Epithelial cell of proximal tubule (primary cell): ENCODE measurements at regions not wholly inside any gene's neighbourhood (a gene's known extent, or its start where the extent isn't known, plus 50 kb on each side); places are given as distances from the start of the nearest gene placed in this dataset.
A peak's percentile ranks its signal among the peaks of the same experiment; 100 is the strongest.

Experiments
- DNase-seq: peaks from one replicate; pipeline ENCODE4 v3.0.0-alpha.2; 2011; ENCODE audit warnings: low read depth
- H3K4me3 ChIP-seq: 2 replicates; pipeline ENCODE4 v1.5.1; 2011; ENCODE audit warnings: low read depth, mild to moderate bottlenecking, low read length
- TF ChIP-seq, protein P1 (sequence below): conservative IDR thresholded peaks from 2 replicates; pipeline ENCODE4 v1.5.1; 2012; ENCODE audit warnings: low read depth, mild to moderate bottlenecking, low read length

DNA sequence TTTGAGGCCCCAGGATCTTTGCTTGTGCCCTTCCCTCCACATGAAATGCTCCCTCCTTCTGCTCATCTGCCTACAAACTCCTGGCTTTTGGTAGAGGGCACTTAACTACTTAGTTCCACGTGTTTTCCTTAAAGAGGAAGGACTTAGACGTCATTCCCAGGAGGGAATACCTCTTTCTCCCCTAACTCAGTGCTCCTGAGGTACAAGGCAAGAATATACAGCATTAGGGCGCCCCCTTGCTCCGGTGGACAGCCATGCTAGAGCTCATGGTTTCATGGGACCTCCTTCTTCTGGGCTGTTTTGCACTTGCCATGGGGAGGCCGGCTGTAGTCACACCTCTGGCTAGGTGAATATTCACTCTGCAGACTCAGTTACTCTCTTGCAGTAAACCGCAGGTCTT lies 93.8 kb upstream of the LY86 start:
- TF ChIP-seq, protein P1, sequence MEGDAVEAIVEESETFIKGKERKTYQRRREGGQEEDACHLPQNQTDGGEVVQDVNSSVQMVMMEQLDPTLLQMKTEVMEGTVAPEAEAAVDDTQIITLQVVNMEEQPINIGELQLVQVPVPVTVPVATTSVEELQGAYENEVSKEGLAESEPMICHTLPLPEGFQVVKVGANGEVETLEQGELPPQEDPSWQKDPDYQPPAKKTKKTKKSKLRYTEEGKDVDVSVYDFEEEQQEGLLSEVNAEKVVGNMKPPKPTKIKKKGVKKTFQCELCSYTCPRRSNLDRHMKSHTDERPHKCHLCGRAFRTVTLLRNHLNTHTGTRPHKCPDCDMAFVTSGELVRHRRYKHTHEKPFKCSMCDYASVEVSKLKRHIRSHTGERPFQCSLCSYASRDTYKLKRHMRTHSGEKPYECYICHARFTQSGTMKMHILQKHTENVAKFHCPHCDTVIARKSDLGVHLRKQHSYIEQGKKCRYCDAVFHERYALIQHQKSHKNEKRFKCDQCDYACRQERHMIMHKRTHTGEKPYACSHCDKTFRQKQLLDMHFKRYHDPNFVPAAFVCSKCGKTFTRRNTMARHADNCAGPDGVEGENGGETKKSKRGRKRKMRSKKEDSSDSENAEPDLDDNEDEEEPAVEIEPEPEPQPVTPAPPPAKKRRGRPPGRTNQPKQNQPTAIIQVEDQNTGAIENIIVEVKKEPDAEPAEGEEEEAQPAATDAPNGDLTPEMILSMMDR: peak; percentile 76
- DNase-seq: no peak
- H3K4me3 ChIP-seq: no peak overlapping the region

DNA sequence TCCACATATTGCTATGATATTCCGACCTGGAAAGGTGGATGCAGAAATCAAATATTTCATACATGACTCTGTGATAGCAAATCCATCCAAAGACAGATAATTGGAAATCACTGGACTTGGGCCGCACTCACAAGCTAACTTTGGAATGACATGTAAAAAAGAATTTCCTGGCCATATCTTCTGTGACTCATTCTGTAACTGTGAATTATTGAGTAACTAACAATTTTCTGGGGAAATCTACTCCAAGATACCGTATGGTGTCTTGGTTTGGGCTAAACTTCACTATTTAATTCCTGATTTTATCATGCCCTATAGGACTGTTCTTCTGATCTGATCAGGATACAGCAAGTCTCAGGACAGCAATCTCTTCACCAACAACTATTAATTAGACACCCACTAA lies 92.7 kb upstream of the LY86 start:
- DNase-seq: no peak
- H3K4me3 ChIP-seq: no peak overlapping the region
- TF ChIP-seq, protein P1: no peak

DNA sequence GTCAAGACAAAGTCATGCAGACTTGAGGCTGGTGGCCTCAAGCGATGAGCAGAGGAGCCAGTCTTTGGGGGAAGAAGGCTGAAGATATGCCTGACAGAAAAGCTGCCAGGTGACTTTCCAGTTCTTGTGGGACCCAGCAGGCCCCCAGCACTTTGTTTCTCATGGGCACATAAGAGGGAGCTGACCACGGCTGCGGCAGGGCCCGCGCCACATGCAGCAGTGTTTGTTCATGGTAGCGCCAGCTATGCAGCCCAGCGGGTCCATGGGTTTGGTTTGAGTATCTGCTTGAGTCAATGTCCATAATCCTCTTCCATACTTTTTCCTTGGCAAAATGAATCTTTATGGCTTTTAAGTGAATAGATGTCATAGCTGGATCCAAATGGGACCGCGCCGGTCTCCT lies 91.0 kb upstream of the LY86 start:
- TF ChIP-seq, protein P1: no peak
- no peak for DNase-seq
- no peak overlapping the region for H3K4me3 ChIP-seq

DNA sequence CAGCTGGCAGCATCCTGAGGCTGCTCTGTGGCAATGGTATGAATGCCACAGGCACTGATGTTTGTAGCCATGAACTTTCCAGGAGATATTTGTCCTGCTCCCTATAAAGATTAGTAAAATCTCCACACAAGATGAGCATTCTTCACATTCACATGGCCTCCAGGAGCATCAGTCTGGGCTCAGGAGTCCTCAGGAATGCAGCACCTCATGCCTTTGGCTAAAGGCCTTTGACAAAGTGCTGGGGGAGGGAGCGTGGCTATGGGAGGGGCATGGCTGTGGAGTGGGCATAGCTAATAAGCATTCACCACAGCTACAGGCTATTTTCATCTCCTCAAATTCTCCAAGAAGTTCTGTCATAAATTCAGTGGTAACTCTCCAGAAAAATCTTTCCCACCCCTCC lies 90.5 kb upstream of the LY86 start:
- TF ChIP-seq, protein P1: no peak
- no peak for DNase-seq
- H3K4me3 ChIP-seq: no peak overlapping the region

DNA sequence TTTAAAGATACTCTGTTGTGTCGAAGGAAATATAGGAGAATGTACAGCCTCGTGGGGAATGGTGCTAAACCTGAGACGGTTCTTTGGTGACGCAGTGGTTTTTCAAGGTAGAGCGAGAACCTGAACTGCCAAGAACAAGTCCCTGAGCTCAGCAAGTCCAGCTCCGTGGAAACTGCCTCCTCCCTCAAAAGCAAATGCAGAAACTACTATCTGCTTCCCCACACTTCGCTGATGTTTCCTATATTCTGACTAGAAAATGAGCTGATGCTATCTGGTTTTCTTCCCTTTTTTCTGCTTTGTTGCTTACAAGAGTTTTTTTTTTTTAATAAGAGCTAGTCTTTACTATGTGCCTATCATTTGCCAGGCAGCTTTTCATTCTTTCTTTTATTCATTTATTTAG lies 85.3 kb upstream of the LY86 start:
- H3K4me3 ChIP-seq: no peak overlapping the region
- TF ChIP-seq, protein P1: no peak
- DNase-seq: no peak

DNA sequence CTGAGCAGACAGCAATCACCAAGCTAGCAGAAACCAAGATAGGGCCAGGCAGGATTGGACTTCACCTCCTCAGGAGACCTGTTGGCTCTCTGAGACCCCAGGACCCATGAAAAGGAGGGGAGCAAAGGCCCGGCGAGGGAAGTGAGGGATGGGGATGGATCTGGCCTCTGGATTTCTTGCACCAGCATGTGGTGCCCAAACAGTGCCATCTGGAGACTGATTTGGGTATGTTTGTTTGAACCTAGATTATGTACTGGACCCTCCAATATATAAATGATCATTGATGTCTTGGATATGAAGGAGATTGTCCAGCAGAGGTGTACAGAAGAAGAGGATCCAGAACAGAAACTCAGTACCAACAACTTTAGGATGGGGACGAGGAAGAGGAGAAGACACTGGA lies 83.4 kb upstream of the LY86 start:
- TF ChIP-seq, protein P1: peak; percentile 21
- H3K4me3 ChIP-seq: no peak overlapping the region
- no peak for DNase-seq

DNA sequence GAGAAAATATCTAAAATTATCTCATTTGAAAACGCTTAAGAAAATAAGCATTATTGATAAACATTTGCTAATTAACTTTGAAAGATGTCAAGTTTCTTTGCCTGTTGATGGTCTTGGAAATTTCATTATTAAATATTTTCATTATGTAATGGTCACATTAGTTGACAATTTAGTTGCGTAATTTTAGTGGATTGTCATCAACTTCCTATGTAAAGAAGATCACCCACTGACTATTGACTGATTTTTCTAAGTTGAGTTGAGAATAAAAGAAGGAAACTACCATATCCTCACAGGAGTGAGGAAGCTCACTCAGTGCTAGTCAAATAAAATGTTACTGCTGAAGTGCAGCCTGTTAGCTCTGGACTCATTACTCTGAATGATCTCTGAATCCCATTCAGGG lies 79.9 kb upstream of the LY86 start:
- TF ChIP-seq, protein P1: no peak
- H3K4me3 ChIP-seq: no peak overlapping the region
- DNase-seq: no peak
